HCT116 (cell line): ENCODE measurements at regions not wholly inside any gene's neighbourhood (a gene's known extent, or its start where the extent isn't known, plus 50 kb on each side); places are given as distances from the start of the nearest gene placed in this dataset.

Source experiments
- ATAC-seq: fragments of 200-7000 bp; cut with Tn5 transposase; 2 replicates; pipeline ENCODE4 v1.9.1; 2020; ENCODE audit warnings: mild to moderate bottlenecking, moderate library complexity
- BruUV-seq: library from RNA; stranded (reverse); fragments of 400-500 nt; replicated peaks from 2 replicates; lab custom pipeline; 2021; lab: Mats Ljungman, UMichigan
- CTCF ChIA-PET: fragments of 300-600 bp; sonication (Branson Sonifier 250); formaldehyde crosslinking; loops from one replicate; lab custom pipeline; 2021; ENCODE audit warnings: antibody characterized with exemption; lab: Charles Lee
- POLR2A ChIA-PET: fragments of 300-600, 350-600 bp; sonication (Branson Sonifier 250); formaldehyde crosslinking; loops from one replicate; lab custom pipeline; 2021; ENCODE audit warnings: antibody characterized with exemption; lab: Charles Lee
- RAD21 ChIA-PET, 2 experiments: fragments of 300-600 bp; sonication (Branson Sonifier 250); formaldehyde crosslinking; loops; one replicate each; lab custom pipeline; 2023; ENCODE audit warnings: low total read pairs in 2 of 2; ENCODE audit not compliant: uncharacterized antibody in 2 of 2, unreplicated experiment in 2 of 2, low non-redundant PET in 1 of 2; lab: Charles Lee
- DNase-seq: peaks from one replicate; pipeline ENCODE4 v3.0.0-alpha.2; 2010; ENCODE audit warnings: low read depth, low spot score
- H2AFZ ChIP-seq: fragments of 200-600 bp; shearing (Covaris generic), sonication (generic); 2 replicates; pipeline ENCODE4 v1.6.1; 2017; ENCODE audit warnings: low read depth, mixed run types, mixed read lengths, antibody characterized with exemption, low read length; ENCODE audit not compliant: poor library complexity, severe bottlenecking
- H3K27ac ChIP-seq: 2 replicates; pipeline ENCODE4 v1.5.1; 2012; ENCODE audit warnings: low read depth, low read length
- H3K27me3 ChIP-seq: fragments of 200-600 bp; sonication (generic); 2 replicates; pipeline ENCODE4 v1.6.1; 2016; ENCODE audit warnings: mixed run types, low read length, mixed read lengths; ENCODE audit not compliant: insufficient read depth
- H3K36me3 ChIP-seq, 2 experiments: fragments of 200-500 bp in 1 of 2; fragments of 200-600 bp in 1 of 2; sonication (Bioruptor generic) in 1 of 2; sonication (generic) in 1 of 2; 2 replicates each; pipeline versions ENCODE4 v1.5.1 to v1.6.1; 2014 to 2016; ENCODE audit warnings: low read length in 2 of 2, inconsistent platforms in 1 of 2, mixed read lengths in 1 of 2, mixed run types in 1 of 2; ENCODE audit not compliant: insufficient read depth in 2 of 2, control insufficient read depth in 1 of 2
- H3K4me1 ChIP-seq, 2 experiments: fragments of 200-600 bp in 1 of 2; sonication (generic) in 1 of 2; 2 replicates each; pipeline versions ENCODE4 v1.5.1 to v1.6.1; 2012 to 2017; ENCODE audit warnings: low read length in 2 of 2, inconsistent platforms in 1 of 2, mild to moderate bottlenecking in 1 of 2, mixed read lengths in 1 of 2, mixed run types in 1 of 2, moderate library complexity in 1 of 2; ENCODE audit not compliant: insufficient read depth in 2 of 2, control insufficient read depth in 1 of 2
- H3K4me2 ChIP-seq: fragments of 200-600 bp; sonication (generic); 2 replicates; pipeline ENCODE4 v1.6.1; 2017; ENCODE audit warnings: mixed run types, low read length, mixed read lengths
- H3K4me3 ChIP-seq, 2 experiments: fragments of 200-600 bp in 1 of 2; sonication (generic) in 1 of 2; replicated peaks in 1 of 2; 2 replicates each; pipeline ENCODE4 v1.5.1; 2011 to 2016; ENCODE audit warnings: low read length in 2 of 2, control low read depth in 1 of 2, low read depth in 1 of 2, mild to moderate bottlenecking in 1 of 2, mixed read lengths in 1 of 2, mixed run types in 1 of 2
- H3K79me2 ChIP-seq: fragments of 200-600 bp; sonication (generic); 2 replicates; pipeline ENCODE4 v1.6.1; 2017; ENCODE audit warnings: mild to moderate bottlenecking, mixed run types, low read length, moderate library complexity, mixed read lengths; ENCODE audit not compliant: insufficient read depth
- H3K9ac ChIP-seq: fragments of 200-600 bp; sonication (generic); 2 replicates; pipeline ENCODE4 v1.6.1; 2016; ENCODE audit warnings: low read length, mixed read lengths
- H3K9me2 ChIP-seq: fragments of 200-600 bp; sonication (generic), shearing (Covaris generic); 2 replicates; pipeline ENCODE4 v1.6.1; 2017; ENCODE audit warnings: mixed run types, mild to moderate bottlenecking, moderate library complexity; ENCODE audit not compliant: insufficient read depth
- H3K9me3 ChIP-seq, 2 experiments: fragments of 200-500 bp in 1 of 2; fragments of 200-600 bp in 1 of 2; sonication (Bioruptor generic) in 1 of 2; sonication (generic) in 1 of 2; 2 replicates each; pipeline ENCODE4 v1.6.1; 2014 to 2017; ENCODE audit warnings: low read length in 2 of 2, mixed read lengths in 2 of 2, inconsistent platforms in 1 of 2, low read depth in 1 of 2, mild to moderate bottlenecking in 1 of 2, mixed run types in 1 of 2, moderate library complexity in 1 of 2; ENCODE audit not compliant: control insufficient read depth in 1 of 2, insufficient read depth in 1 of 2
- H4K20me1 ChIP-seq: fragments of 200-600 bp; sonication (generic), shearing (Covaris generic); 2 replicates; pipeline ENCODE4 v1.6.1; 2017; ENCODE audit warnings: mixed run types, mild to moderate bottlenecking, moderate library complexity; ENCODE audit not compliant: insufficient read depth
- CEBPB ChIP-seq: IDR thresholded peaks from 2 replicates; pipeline ENCODE4 v1.6.1; 2012; ENCODE audit warnings: low read depth
- POLR2AphosphoS5 ChIP-seq: IDR thresholded peaks from 2 replicates; pipeline ENCODE4 v1.6.1; 2011; ENCODE audit warnings: mild to moderate bottlenecking, low read depth, low read length, moderate library complexity
- ZFX ChIP-seq: fragments of 450-650 bp; IDR thresholded peaks from 2 replicates; pipeline ENCODE4 v1.6.1; 2017
- intact Hi-C: fragments of 100-400 bp; cut with micrococcal nuclease; formaldehyde crosslinking; loops from 2 replicates; pipeline ENCODE4 v1.10.0; 2022
- TF ChIP-seq, protein P1 (sequence below), 3 experiments: fragments of 200-600 bp in 1 of 3; sonication (generic) in 1 of 3; IDR thresholded peaks in 2 of 3; conservative IDR thresholded peaks in 1 of 3; 2 replicates each; pipeline ENCODE4 v1.5.1; 2012 to 2017; ENCODE audit warnings: low read depth in 2 of 3, low read length in 2 of 3, antibody characterized with exemption in 1 of 3, borderline replicate concordance in 1 of 3, control low read depth in 1 of 3, mild to moderate bottlenecking in 1 of 3, mixed read lengths in 1 of 3, mixed run types in 1 of 3, moderate library complexity in 1 of 3; ENCODE audit not compliant: insufficient read depth in 1 of 3
- TF ChIP-seq, protein P2 (sequence below): IDR thresholded peaks from 2 replicates; pipeline ENCODE4 v1.6.1; 2012; ENCODE audit warnings: low read depth

GRCh38 chr11:10625982-10626311 is 57.5 kb upstream of the LYVE1 start:
- CTCF ChIA-PET = interaction anchor here (0.9 to 2.0 kb wide), 4 partner anchors 28 to 220 kb away, joined by 3 to 12 read pairs (median 10); no protein-coding TSS in a partner anchor
- H3K79me2 ChIP-seq = no peaks in the 10 kb centered on the region
- H3K4me3 ChIP-seq = no peak overlapping the region
- 0 out of 4 replicates have a peak, but pooled peaks cover 0 to 3% of the 10 kb centered on the region in 2 experiments for H3K36me3 ChIP-seq
- no peak overlapping the region for H3K4me2 ChIP-seq
- BruUV-seq = no TSS peak
- no peak overlapping the region for H3K9ac ChIP-seq
- no peaks in the 10 kb centered on the region for H3K27me3 ChIP-seq
- no peak for ATAC-seq
- H3K9me3 ChIP-seq = no peaks in the 10 kb centered on the region
- peaks cover 38 to 84% of the 10 kb centered on the region in 2 experiments for H3K4me1 ChIP-seq
- intact Hi-C loops = loop anchor here (2.0 kb wide), 1 partner anchor 219 kb away; no protein-coding TSS in a partner anchor
- DNase-seq = no peak
- peak overlapping the region; percentile 65 for H3K27ac ChIP-seq
- POLR2A ChIA-PET = no interaction called here
- RAD21 ChIA-PET = interaction anchor here (1.1 to 2.7 kb wide), 4 partner anchors 27 to 111 kb away, joined by 4 to 11 read pairs (median 5); no protein-coding TSS in a partner anchor
- no peaks in the 10 kb centered on the region for H4K20me1 ChIP-seq
- no peak overlapping the region for H2AFZ ChIP-seq
- no peaks in the 10 kb centered on the region for H3K9me2 ChIP-seq
- peak; percentile 31; the same call in 1 of the 2 replicates for TF ChIP-seq ZFX
- TF ChIP-seq, protein P1, sequence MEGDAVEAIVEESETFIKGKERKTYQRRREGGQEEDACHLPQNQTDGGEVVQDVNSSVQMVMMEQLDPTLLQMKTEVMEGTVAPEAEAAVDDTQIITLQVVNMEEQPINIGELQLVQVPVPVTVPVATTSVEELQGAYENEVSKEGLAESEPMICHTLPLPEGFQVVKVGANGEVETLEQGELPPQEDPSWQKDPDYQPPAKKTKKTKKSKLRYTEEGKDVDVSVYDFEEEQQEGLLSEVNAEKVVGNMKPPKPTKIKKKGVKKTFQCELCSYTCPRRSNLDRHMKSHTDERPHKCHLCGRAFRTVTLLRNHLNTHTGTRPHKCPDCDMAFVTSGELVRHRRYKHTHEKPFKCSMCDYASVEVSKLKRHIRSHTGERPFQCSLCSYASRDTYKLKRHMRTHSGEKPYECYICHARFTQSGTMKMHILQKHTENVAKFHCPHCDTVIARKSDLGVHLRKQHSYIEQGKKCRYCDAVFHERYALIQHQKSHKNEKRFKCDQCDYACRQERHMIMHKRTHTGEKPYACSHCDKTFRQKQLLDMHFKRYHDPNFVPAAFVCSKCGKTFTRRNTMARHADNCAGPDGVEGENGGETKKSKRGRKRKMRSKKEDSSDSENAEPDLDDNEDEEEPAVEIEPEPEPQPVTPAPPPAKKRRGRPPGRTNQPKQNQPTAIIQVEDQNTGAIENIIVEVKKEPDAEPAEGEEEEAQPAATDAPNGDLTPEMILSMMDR (IDR thresholded peaks at IDR 0.05 in 2 of 3, conservative IDR thresholded peaks at IDR 0.05 in 1 of 3; ENCODE audit: borderline replicate concordance in 1 of 3, insufficient read depth in 1 of 3, low read depth in 2 of 3, low read length in 2 of 3) = no peak

- Histone ChIP-seq H3K4me2 (no peak overlapping the region), H4K20me1 (no peaks in the 10 kb centered on the region), H3K9me2 (no peaks in the 10 kb centered on the region), H3K9ac (0 out of 2 replicates have a peak overlapping the region, but pooled peaks have one; percentile 19), H3K27ac (peak overlapping the region; percentile 65), H3K9me3 (no peaks in the 10 kb centered on the region), H2AFZ (no peak overlapping the region), H3K27me3 (no peaks in the 10 kb centered on the region), H3K79me2 (no peaks in the 10 kb centered on the region), H3K4me1 (peaks cover 38 to 84% of the 10 kb centered on the region in 2 experiments), H3K36me3 (0 out of 4 replicates have a peak, but pooled peaks cover 0 to under 1% of the 10 kb centered on the region in 2 experiments), H3K4me3 (no peak overlapping the region)
- BruUV-seq = no TSS peak
- RAD21 ChIA-PET = interaction anchor here (1.1 to 2.7 kb wide), 5 partner anchors 27 to 212 kb away, joined by 3 to 11 read pairs (median 5); no protein-coding TSS in a partner anchor
- DNase-seq (no peak), ATAC-seq (no peak)
- CTCF ChIA-PET = interaction anchor here (1.3 to 4.2 kb wide), 8 partner anchors 8 to 219 kb away, joined by 3 to 18 read pairs (median 8); partner anchors contain the start of gene IRAG1
- POLR2A ChIA-PET = no interaction called here
- TF ChIP-seq POLR2AphosphoS5 (no peak), CEBPB (no peak)
- TF ChIP-seq, protein P2, sequence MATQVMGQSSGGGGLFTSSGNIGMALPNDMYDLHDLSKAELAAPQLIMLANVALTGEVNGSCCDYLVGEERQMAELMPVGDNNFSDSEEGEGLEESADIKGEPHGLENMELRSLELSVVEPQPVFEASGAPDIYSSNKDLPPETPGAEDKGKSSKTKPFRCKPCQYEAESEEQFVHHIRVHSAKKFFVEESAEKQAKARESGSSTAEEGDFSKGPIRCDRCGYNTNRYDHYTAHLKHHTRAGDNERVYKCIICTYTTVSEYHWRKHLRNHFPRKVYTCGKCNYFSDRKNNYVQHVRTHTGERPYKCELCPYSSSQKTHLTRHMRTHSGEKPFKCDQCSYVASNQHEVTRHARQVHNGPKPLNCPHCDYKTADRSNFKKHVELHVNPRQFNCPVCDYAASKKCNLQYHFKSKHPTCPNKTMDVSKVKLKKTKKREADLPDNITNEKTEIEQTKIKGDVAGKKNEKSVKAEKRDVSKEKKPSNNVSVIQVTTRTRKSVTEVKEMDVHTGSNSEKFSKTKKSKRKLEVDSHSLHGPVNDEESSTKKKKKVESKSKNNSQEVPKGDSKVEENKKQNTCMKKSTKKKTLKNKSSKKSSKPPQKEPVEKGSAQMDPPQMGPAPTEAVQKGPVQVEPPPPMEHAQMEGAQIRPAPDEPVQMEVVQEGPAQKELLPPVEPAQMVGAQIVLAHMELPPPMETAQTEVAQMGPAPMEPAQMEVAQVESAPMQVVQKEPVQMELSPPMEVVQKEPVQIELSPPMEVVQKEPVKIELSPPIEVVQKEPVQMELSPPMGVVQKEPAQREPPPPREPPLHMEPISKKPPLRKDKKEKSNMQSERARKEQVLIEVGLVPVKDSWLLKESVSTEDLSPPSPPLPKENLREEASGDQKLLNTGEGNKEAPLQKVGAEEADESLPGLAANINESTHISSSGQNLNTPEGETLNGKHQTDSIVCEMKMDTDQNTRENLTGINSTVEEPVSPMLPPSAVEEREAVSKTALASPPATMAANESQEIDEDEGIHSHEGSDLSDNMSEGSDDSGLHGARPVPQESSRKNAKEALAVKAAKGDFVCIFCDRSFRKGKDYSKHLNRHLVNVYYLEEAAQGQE = no peak
- intact Hi-C loops = loop anchor here (2.0 kb wide), 1 partner anchor 219 kb away; no protein-coding TSS in a partner anchor
Measured at GRCh38 chr11:10625281-10625981, 57.0 kb upstream of the LYVE1 start.
